ENCODE measurements at regions not wholly inside any gene's neighbourhood (a gene's known extent, or its start where the extent isn't known, plus 50 kb on each side); places are given as distances from the start of the nearest gene placed in this dataset.

- no peak for DNase-seq (ENCODE audit: low spot score)
These were observed 618.0 kb downstream of the BRINP1 start for GRCh38 chr9:118751077-118751847.

GRCh38 chr9:118751848-118752223 lies 617.4 kb downstream of the BRINP1 start:
- no peak for DNase-seq (ENCODE audit: low spot score)

- DNase-seq (ENCODE audit: low spot score) = no peak
These were observed 608.0 kb downstream of the BRINP1 start for GRCh38 chr9:118761016-118761790.

- no peak for DNase-seq (ENCODE audit: low spot score)
These were observed 601.7 kb downstream of the BRINP1 start for GRCh38 chr9:118767571-118767970.

GRCh38 chr9:118782790-118783463 lies 586.3 kb downstream of the BRINP1 start:
- no peak for DNase-seq (ENCODE audit: low spot score)

- DNase-seq (ENCODE audit: low spot score) = no peak
These were observed 585.2 kb downstream of the BRINP1 start for GRCh38 chr9:118784033-118784432.

- DNase-seq (ENCODE audit: low spot score) = no peak
These were observed 583.8 kb downstream of the BRINP1 start for GRCh38 chr9:118785456-118785855.

GRCh38 chr9:118786877-118787276 lies 582.4 kb downstream of the BRINP1 start:
- no peak for DNase-seq (ENCODE audit: low spot score)

GRCh38 chr9:118809160-118809625 lies 560.0 kb downstream of the BRINP1 start:
- no peak for DNase-seq (ENCODE audit: low spot score)

- no peak for DNase-seq (ENCODE audit: low spot score)
These were observed 539.9 kb downstream of the BRINP1 start for GRCh38 chr9:118829334-118829733.

GRCh38 chr9:118832371-118832770 lies 536.9 kb downstream of the BRINP1 start:
- DNase-seq (ENCODE audit: low spot score) = no peak

GRCh38 chr9:118836891-118837290 lies 532.3 kb downstream of the BRINP1 start:
- DNase-seq (ENCODE audit: low spot score) = no peak

GRCh38 chr9:118871531-118871930 lies 497.7 kb downstream of the BRINP1 start:
- no peak for DNase-seq (ENCODE audit: low spot score)

GRCh38 chr9:118882684-118883083 lies 486.6 kb downstream of the BRINP1 start:
- DNase-seq (ENCODE audit: low spot score) = no peak

- no peak for DNase-seq (ENCODE audit: low spot score)
These were observed 485.8 kb downstream of the BRINP1 start for GRCh38 chr9:118883411-118883810.

- DNase-seq (ENCODE audit: low spot score) = no peak
These were observed 478.0 kb downstream of the BRINP1 start for GRCh38 chr9:118891213-118891612.

- no peak for DNase-seq (ENCODE audit: low spot score)
These were observed 472.8 kb downstream of the BRINP1 start for GRCh38 chr9:118896324-118897000.

GRCh38 chr9:118918180-118918579 lies 451.1 kb downstream of the BRINP1 start:
- no peak for DNase-seq (ENCODE audit: low spot score)

- DNase-seq (ENCODE audit: low spot score) = no peak
These were observed 440.5 kb downstream of the BRINP1 start for GRCh38 chr9:118928722-118929121.

- DNase-seq (ENCODE audit: low spot score) = no peak
These were observed 439.9 kb downstream of the BRINP1 start for GRCh38 chr9:118929287-118929686.

- DNase-seq (ENCODE audit: low spot score) = no peak
These were observed 437.3 kb downstream of the BRINP1 start for GRCh38 chr9:118931941-118932340.

- DNase-seq (ENCODE audit: low spot score) = no peak
These were observed 430.7 kb downstream of the BRINP1 start for GRCh38 chr9:118938581-118938980.
